ENCODE measurements at regions not wholly inside any gene's neighbourhood (a gene's known extent, or its start where the extent isn't known, plus 50 kb on each side); places are given as distances from the start of the nearest gene placed in this dataset.

- TF ChIP-seq CTCF (IDR thresholded peaks at IDR 0.05): no peak
- no peak for TF ChIP-seq POLR2A (IDR thresholded peaks at IDR 0.05)
- no peak overlapping the region for H3K27ac ChIP-seq
- no peaks in the 10 kb centered on the region for H3K27me3 ChIP-seq
- H3K9me3 ChIP-seq: no peaks in the 10 kb centered on the region
- H3K4me1 ChIP-seq: no peaks in the 10 kb centered on the region
- intact Hi-C loops (cut with DNase I): no loop called here
- no peak overlapping the region for H3K4me3 ChIP-seq (replicated peaks in 1 of 3)
- WGBS, 2 donors: 94 to 95% methylated on average over 1 of the region's 1 CpG
- no peaks in the 10 kb centered on the region for H3K36me3 ChIP-seq
- DNase-seq: no peak
Measured at GRCh38 chr12:115421350-115421749, 737.4 kb upstream of the TBX3 start.

- Histone ChIP-seq H3K4me1 (no peaks in the 10 kb centered on the region), H3K36me3 (no peaks in the 10 kb centered on the region), H3K27ac (no peak overlapping the region), H3K9me3 (no peaks in the 10 kb centered on the region), H3K4me3 (replicated peaks in 1 of 3) (no peak overlapping the region), H3K27me3 (no peaks in the 10 kb centered on the region)
- intact Hi-C loops (cut with DNase I): no loop called here
- no peak for DNase-seq
- WGBS, 2 donors: 93 to 94% methylated on average over 1 of the region's 1 CpG
- no peak for TF ChIP-seq POLR2A (IDR thresholded peaks at IDR 0.05)
- no peak for TF ChIP-seq CTCF (IDR thresholded peaks at IDR 0.05)
Measured at GRCh38 chr12:115419145-115419646, 735.2 kb upstream of the TBX3 start.

- H3K36me3 ChIP-seq: no peaks in the 10 kb centered on the region
- DNase-seq: no peak
- no peak overlapping the region for H3K27ac ChIP-seq
- 93 to 94% methylated on average over 2 of the region's 2 CpGs for WGBS, 2 donors
- no peaks in the 10 kb centered on the region for H3K9me3 ChIP-seq
- H3K4me3 ChIP-seq (replicated peaks in 1 of 3): no peak overlapping the region
- no peaks in the 10 kb centered on the region for H3K4me1 ChIP-seq
- TF ChIP-seq CTCF (IDR thresholded peaks at IDR 0.05) (no peak), POLR2A (IDR thresholded peaks at IDR 0.05) (no peak)
- intact Hi-C loops (cut with DNase I): no loop called here
- H3K27me3 ChIP-seq: no peaks in the 10 kb centered on the region
Measured at GRCh38 chr12:115417610-115418009, 733.6 kb upstream of the TBX3 start.

GRCh38 chr12:115416869-115417268 is 732.9 kb upstream of the TBX3 start:
- H3K4me3 ChIP-seq (replicated peaks in 1 of 3): no peak overlapping the region
- no peaks in the 10 kb centered on the region for H3K36me3 ChIP-seq
- H3K4me1 ChIP-seq: no peaks in the 10 kb centered on the region
- TF ChIP-seq CTCF (IDR thresholded peaks at IDR 0.05) (no peak), POLR2A (IDR thresholded peaks at IDR 0.05) (no peak)
- H3K9me3 ChIP-seq: no peaks in the 10 kb centered on the region
- intact Hi-C loops (cut with DNase I): no loop called here
- no peak for DNase-seq
- H3K27me3 ChIP-seq: no peaks in the 10 kb centered on the region
- H3K27ac ChIP-seq: no peak overlapping the region

- no peaks in the 10 kb centered on the region for H3K4me1 ChIP-seq
- H3K9me3 ChIP-seq: no peaks in the 10 kb centered on the region
- WGBS, 2 donors: 82 to 90% methylated on average over 3 of the region's 3 CpGs
- no peaks in the 10 kb centered on the region for H3K36me3 ChIP-seq
- DNase-seq: no peak
- intact Hi-C loops (cut with DNase I): no loop called here
- H3K27me3 ChIP-seq: no peaks in the 10 kb centered on the region
- H3K27ac ChIP-seq: no peak overlapping the region
- no peak overlapping the region for H3K4me3 ChIP-seq (replicated peaks in 1 of 3)
- TF ChIP-seq POLR2A (IDR thresholded peaks at IDR 0.05) (no peak), CTCF (IDR thresholded peaks at IDR 0.05) (no peak)
Measured at GRCh38 chr12:115413626-115414025, 729.7 kb upstream of the TBX3 start.

All from thyroid gland (tissue), 4 donors.